Epithelial cell of proximal tubule (primary cell): ENCODE measurements at regions not wholly inside any gene's neighbourhood (a gene's known extent, or its start where the extent isn't known, plus 50 kb on each side); places are given as distances from the start of the nearest gene placed in this dataset.

Experiments used
- DNase-seq: peaks from one replicate; pipeline ENCODE4 v3.0.0-alpha.2; 2011; ENCODE audit warnings: low read depth
- H3K4me3 ChIP-seq: 2 replicates; pipeline ENCODE4 v1.5.1; 2011; ENCODE audit warnings: low read depth, mild to moderate bottlenecking, low read length
- TF ChIP-seq, protein P1 (sequence below): conservative IDR thresholded peaks from 2 replicates; pipeline ENCODE4 v1.5.1; 2012; ENCODE audit warnings: low read depth, mild to moderate bottlenecking, low read length

DNA sequence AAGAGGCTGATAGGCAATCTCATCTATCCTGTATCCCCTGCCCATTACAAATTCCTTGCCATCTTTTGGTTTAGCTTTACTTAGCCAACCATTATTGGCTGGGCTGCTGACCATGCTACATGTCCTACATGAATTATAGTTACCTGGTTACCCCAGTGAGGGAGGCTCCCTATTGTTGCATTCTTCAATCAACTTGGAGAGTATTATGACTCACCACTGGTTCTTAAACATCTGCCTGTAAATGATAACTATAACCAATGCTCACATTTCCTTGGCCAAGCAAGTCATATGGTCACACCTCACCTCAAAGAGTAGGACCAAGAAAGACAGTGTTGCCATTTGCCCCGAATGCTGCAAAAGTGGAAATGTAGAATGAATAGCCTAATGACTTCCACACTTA lies 297.6 kb downstream of the IL15 start:
- H3K4me3 ChIP-seq: no peak overlapping the region
- TF ChIP-seq, protein P1, sequence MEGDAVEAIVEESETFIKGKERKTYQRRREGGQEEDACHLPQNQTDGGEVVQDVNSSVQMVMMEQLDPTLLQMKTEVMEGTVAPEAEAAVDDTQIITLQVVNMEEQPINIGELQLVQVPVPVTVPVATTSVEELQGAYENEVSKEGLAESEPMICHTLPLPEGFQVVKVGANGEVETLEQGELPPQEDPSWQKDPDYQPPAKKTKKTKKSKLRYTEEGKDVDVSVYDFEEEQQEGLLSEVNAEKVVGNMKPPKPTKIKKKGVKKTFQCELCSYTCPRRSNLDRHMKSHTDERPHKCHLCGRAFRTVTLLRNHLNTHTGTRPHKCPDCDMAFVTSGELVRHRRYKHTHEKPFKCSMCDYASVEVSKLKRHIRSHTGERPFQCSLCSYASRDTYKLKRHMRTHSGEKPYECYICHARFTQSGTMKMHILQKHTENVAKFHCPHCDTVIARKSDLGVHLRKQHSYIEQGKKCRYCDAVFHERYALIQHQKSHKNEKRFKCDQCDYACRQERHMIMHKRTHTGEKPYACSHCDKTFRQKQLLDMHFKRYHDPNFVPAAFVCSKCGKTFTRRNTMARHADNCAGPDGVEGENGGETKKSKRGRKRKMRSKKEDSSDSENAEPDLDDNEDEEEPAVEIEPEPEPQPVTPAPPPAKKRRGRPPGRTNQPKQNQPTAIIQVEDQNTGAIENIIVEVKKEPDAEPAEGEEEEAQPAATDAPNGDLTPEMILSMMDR: no peak
- DNase-seq: no peak

DNA sequence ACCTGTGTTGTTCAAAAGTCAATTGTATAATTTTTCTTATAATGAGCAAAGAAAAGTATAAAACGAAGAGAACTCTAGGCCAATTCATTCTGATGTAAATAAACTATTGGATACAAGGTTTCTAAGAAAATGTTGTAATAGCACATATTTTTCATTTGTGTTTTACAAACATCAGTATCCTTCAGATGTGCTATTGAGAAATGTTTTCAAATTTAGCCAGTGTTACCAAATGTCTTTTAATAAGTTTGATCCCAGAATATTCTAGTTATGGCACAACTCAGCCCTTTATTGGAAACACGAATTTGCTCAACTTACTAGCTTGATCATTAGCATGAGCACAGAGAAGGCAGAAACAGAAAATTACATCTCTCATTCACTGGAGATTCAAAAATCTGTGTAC lies 319.3 kb downstream of the IL15 start:
- no peak overlapping the region for H3K4me3 ChIP-seq
- TF ChIP-seq, protein P1: no peak
- no peak for DNase-seq

DNA sequence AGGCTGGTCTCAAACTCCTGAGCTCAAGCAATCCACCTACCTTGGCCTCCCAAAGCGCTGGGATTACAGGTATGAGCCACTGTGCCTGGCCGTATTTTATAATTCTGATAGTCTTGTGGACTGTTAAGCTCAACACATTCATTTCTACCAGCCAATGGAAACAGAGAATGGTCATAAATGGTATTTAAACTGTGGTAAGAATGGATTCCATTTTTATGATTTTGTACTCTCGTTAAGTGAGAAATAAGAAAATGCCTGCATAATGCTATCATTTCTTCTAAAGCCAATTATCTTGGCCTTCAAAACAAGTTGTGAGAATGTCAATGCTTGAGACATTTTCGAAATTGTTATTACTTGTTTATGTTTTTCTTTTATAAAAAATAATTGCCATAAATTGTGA lies 321.0 kb downstream of the IL15 start:
- DNase-seq: no peak
- no peak overlapping the region for H3K4me3 ChIP-seq

DNA sequence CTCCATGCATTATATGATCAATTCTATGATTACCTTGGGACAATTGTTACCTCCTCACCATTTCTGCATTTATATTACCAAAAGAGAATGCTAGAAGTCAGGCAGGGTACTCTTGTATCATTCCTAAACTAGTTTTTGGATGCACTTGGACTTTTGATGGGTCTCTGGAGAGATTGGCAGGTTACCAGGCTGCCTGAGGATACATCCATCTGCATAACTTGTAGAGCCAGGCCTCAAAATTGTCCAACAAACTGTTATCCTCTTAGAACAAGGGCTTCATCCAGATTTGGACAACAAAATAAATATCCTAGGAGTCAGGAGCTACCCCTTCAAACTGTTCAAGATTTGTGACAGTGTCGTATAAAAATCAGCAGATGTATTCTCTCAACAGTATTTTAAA lies 326.1 kb downstream of the IL15 start:
- TF ChIP-seq, protein P1: no peak
- no peak overlapping the region for H3K4me3 ChIP-seq
- no peak for DNase-seq

More for the DNA sequence above, 321.0 kb downstream of the IL15 start:
- TF ChIP-seq, protein P1: no peak

DNA sequence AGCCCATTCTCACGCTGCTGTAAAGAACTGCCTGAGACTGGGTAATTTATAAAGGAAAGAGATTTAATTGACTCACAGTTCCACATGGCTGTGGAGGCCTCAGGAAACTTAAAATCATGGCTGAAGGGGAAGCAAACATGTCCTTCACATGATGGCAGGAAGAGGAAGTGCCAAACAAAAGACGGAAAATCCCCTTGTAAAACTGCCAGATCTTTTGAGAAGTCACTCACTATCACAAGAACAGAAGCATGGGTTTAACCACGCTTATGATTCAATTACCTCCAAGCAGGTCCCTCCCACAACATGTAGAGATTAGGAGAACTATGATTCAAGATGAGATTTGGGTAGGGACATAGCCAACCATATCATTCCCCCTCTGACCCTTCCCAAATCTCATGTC lies 335.5 kb downstream of the IL15 start:
- TF ChIP-seq, protein P1: no peak
- DNase-seq: no peak
- no peak overlapping the region for H3K4me3 ChIP-seq

DNA sequence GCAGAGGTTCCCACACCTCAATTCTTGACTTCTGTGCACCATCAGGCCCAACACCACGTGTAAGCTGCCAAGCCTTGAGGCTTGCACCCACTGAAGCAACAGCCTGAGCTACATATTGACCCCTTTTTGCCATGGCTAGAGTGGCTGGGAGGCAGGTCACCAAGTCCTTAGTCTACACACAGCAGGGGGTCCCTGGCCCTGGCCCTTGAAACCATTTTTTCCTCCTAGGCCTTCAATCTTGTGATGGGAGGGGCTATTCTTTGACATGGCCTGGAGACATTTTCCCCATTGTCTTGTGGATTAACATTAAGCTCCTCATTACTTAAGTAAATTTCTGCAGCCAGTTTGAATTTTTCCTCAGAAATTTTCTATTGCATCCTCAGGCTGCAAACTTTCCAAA lies 336.6 kb downstream of the IL15 start:
- TF ChIP-seq, protein P1: no peak
- no peak overlapping the region for H3K4me3 ChIP-seq
- no peak for DNase-seq
